Neural progenitor cell (in vitro differentiated cells): ENCODE measurements at regions not wholly inside any gene's neighbourhood (a gene's known extent, or its start where the extent isn't known, plus 50 kb on each side); places are given as distances from the start of the nearest gene placed in this dataset.
"Not testable (repeated sequence)": the region's sequence is repeated elsewhere in the genome, so short reads cannot be mapped to it uniquely, and the experiment has no call there.

Experiments
- DNase-seq: peaks from one replicate; pipeline ENCODE4 v3.0.0-alpha.2; 2016; ENCODE audit warnings: low spot score
- H2AFZ ChIP-seq: fragments of 200-600 bp; sonication (generic); replicated peaks from 2 replicates; pipeline ENCODE4 v1.6.1; 2016; ENCODE audit warnings: antibody characterized with exemption
- H3F3A ChIP-seq: fragments of 200-600 bp; sonication (generic); 2 replicates; pipeline ENCODE4 v1.6.1; 2016; ENCODE audit warnings: antibody characterized with exemption, low read depth
- H3K27ac ChIP-seq: fragments of 200-600 bp; sonication (generic); 2 replicates; pipeline ENCODE4 v1.5.1; 2016; ENCODE audit warnings: mild to moderate bottlenecking
- H3K27me3 ChIP-seq: fragments of 200-600 bp; sonication (generic); 2 replicates; pipeline ENCODE4 v1.6.1; 2016; ENCODE audit warnings: mild to moderate bottlenecking, moderate library complexity
- H3K36me3 ChIP-seq: fragments of 200-600 bp; sonication (generic); 2 replicates; pipeline ENCODE4 v1.5.1; 2016
- H3K4me1 ChIP-seq: fragments of 200-600 bp; sonication (generic); 2 replicates; pipeline ENCODE4 v1.6.1; 2016; ENCODE audit warnings: mixed run types
- H3K4me2 ChIP-seq: fragments of 200-600 bp; sonication (generic); 2 replicates; pipeline ENCODE4 v1.6.1; 2016
- H3K4me3 ChIP-seq: fragments of 200-600 bp; sonication (generic); 2 replicates; pipeline ENCODE4 v1.5.1; 2016
- H3K79me2 ChIP-seq: fragments of 200-600 bp; sonication (generic); 2 replicates; pipeline ENCODE4 v1.6.1; 2016; ENCODE audit warnings: low read depth
- H3K9ac ChIP-seq: fragments of 200-600 bp; sonication (generic); 2 replicates; pipeline ENCODE4 v1.6.1; 2016
- H3K9me3 ChIP-seq: fragments of 200-600 bp; sonication (generic); 2 replicates; pipeline ENCODE4 v1.5.1; 2016; ENCODE audit warnings: low read depth
- H4K20me1 ChIP-seq: fragments of 200-600 bp; sonication (generic); 2 replicates; pipeline ENCODE4 v1.6.1; 2016; ENCODE audit warnings: low read depth
- H3K27ac Mint-ChIP-seq: 3 replicates; pipeline ENCODE4 v1.8.0; 2021; ENCODE audit warnings: mixed read lengths
- H3K27me3 Mint-ChIP-seq: 2 replicates; pipeline ENCODE4 v1.8.0; 2022; ENCODE audit warnings: low read depth, mild to moderate bottlenecking, inconsistent platforms, moderate library complexity, mixed read lengths; ENCODE audit not compliant: insufficient read depth
- H3K36me3 Mint-ChIP-seq: 3 replicates; pipeline ENCODE4 v1.8.0; 2021; ENCODE audit warnings: mixed read lengths
- H3K4me1 Mint-ChIP-seq: 3 replicates; pipeline ENCODE4 v1.8.0; 2021; ENCODE audit warnings: mixed read lengths
- H3K4me3 Mint-ChIP-seq: 3 replicates; pipeline ENCODE4 v1.8.0; 2021; ENCODE audit warnings: mild to moderate bottlenecking, moderate library complexity, mixed read lengths
- H3K9me3 Mint-ChIP-seq: 3 replicates; pipeline ENCODE4 v1.8.0; 2020; ENCODE audit warnings: mixed read lengths
- CTCF ChIP-seq: fragments of 200-600 bp; sonication (generic); IDR thresholded peaks from 2 replicates; pipeline ENCODE4 v1.5.1; 2017; ENCODE audit warnings: antibody characterized with exemption, mild to moderate bottlenecking
- EZH2 ChIP-seq: fragments of 200-600 bp; sonication (generic); IDR thresholded peaks from 2 replicates; pipeline ENCODE4 v1.6.1; 2017; ENCODE audit warnings: antibody characterized with exemption, mild to moderate bottlenecking, moderate library complexity
- EZH2phosphoT487 ChIP-seq: fragments of 200-600 bp; sonication (generic); IDR thresholded peaks from 2 replicates; pipeline ENCODE4 v1.6.1; 2017; ENCODE audit warnings: antibody characterized with exemption

DNA sequence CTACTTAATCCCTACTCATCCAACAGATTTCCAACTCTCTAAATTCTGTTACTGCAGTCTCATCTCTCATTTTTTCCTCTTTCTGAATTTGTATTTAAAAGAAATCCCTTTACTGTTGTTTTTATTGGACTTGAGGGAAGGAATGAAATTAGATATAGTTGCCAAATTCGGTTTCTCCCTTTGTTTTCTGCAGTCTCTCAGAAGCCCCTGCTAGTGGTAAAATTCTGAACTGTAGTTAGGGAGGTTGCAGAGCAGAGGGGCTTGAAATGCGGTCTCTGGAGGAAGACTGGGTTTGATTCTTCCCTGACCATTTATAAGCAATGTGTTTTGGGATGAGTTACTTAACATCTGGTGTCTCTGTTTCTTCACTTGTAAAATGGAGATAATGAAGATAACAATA is 106.3 kb upstream of the TBX18 start:
- no peaks in the 10 kb centered on the region for H3K4me1 Mint-ChIP-seq
- Histone ChIP-seq H3K4me2 (no peak overlapping the region), H3K9me3 (no peaks in the 10 kb centered on the region), H3K9ac (no peak overlapping the region), H4K20me1 (no peaks in the 10 kb centered on the region), H3K36me3 (no peaks in the 10 kb centered on the region), H3K27ac (no peak overlapping the region), H3K4me1 (no peaks in the 10 kb centered on the region), H3K4me3 (no peak overlapping the region), H3K79me2 (no peaks in the 10 kb centered on the region), H3K27me3 (no peaks in the 10 kb centered on the region), H3F3A (no peaks in the 10 kb centered on the region), H2AFZ (no peak overlapping the region)
- no peak for TF ChIP-seq EZH2
- no peak for TF ChIP-seq EZH2phosphoT487
- TF ChIP-seq CTCF = peak; percentile 37
- H3K9me3 Mint-ChIP-seq = no peaks in the 10 kb centered on the region
- no peak for DNase-seq
- no peaks in the 10 kb centered on the region for H3K27me3 Mint-ChIP-seq
- H3K27ac Mint-ChIP-seq = no peak overlapping the region
- no peaks in the 10 kb centered on the region for H3K36me3 Mint-ChIP-seq
- H3K4me3 Mint-ChIP-seq = no peak overlapping the region

GRCh38 chr6:84868149-84868548 is 103.8 kb upstream of the TBX18 start:
- Histone ChIP-seq H3K36me3 (no peaks in the 10 kb centered on the region), H3K27ac (no peak overlapping the region), H3K4me1 (no peaks in the 10 kb centered on the region), H3K27me3 (no peaks in the 10 kb centered on the region), H3K9ac (no peak overlapping the region), H2AFZ (no peak overlapping the region), H4K20me1 (no peaks in the 10 kb centered on the region), H3K9me3 (no peaks in the 10 kb centered on the region), H3F3A (no peaks in the 10 kb centered on the region), H3K79me2 (no peaks in the 10 kb centered on the region), H3K4me2 (no peak overlapping the region), H3K4me3 (no peak overlapping the region)
- Mint-ChIP-seq H3K27me3 (no peaks in the 10 kb centered on the region), H3K36me3 (no peaks in the 10 kb centered on the region), H3K27ac (no peak overlapping the region), H3K4me3 (no peak overlapping the region), H3K9me3 (no peaks in the 10 kb centered on the region), H3K4me1 (no peaks in the 10 kb centered on the region)
- no peak for DNase-seq
- no peak for TF ChIP-seq EZH2
- no peak for TF ChIP-seq CTCF
- no peak for TF ChIP-seq EZH2phosphoT487

DNA sequence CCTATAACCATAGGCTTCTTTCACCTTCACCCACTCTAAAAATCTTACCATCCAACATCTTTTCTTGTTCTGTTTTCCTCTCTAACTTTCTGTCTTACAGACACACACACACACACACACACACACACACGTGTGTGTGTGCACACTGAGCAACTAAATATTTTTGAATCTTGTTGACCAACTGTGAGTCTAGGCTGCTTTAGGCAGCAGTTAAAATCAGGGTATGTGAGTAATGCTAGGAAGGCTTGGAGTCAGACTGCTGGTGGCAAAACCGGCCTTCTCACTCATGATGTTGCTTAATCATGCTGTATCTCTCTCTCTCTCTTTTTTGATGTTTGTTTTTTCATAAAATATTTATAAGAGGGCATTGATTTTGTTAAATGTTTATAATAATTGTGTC is 103.1 kb upstream of the TBX18 start:
- Histone ChIP-seq H3K27me3 (no peaks in the 10 kb centered on the region), H3K36me3 (no peaks in the 10 kb centered on the region), H3K79me2 (no peaks in the 10 kb centered on the region), H3K9ac (no peak overlapping the region), H3K4me3 (no peak overlapping the region), H3F3A (no peaks in the 10 kb centered on the region), H3K9me3 (no peaks in the 10 kb centered on the region), H2AFZ (no peak overlapping the region), H3K4me2 (no peak overlapping the region), H3K4me1 (no peaks in the 10 kb centered on the region), H4K20me1 (no peaks in the 10 kb centered on the region), H3K27ac (no peak overlapping the region)
- no peak for DNase-seq
- Mint-ChIP-seq H3K36me3 (no peaks in the 10 kb centered on the region), H3K27me3 (no peaks in the 10 kb centered on the region), H3K9me3 (no peaks in the 10 kb centered on the region), H3K4me3 (no peak overlapping the region), H3K4me1 (no peaks in the 10 kb centered on the region), H3K27ac (no peak overlapping the region)
- TF ChIP-seq CTCF (no peak), EZH2 (no peak), EZH2phosphoT487 (no peak)

DNA sequence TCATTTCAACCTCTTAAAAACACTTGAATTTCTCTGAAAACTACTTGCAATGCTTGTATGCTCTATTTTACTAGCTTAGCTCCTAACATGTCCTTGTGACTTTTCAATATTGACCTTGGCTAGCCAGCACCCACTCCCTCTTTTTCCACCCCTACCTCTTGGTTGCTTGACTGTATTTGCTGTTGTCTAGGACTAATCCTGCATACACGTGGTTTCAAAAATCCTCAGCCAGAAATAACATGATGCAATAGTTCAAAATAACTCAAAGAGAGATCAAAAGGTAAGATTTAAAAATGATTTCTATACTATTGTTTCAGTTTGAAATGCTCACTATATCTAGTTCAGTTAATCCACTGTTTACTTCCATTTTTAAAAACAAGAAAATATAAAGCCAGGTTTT is 102.3 kb upstream of the TBX18 start:
- Mint-ChIP-seq H3K4me1 (no peaks in the 10 kb centered on the region), H3K27me3 (no peaks in the 10 kb centered on the region), H3K36me3 (no peaks in the 10 kb centered on the region), H3K4me3 (no peak overlapping the region), H3K9me3 (no peaks in the 10 kb centered on the region), H3K27ac (no peak overlapping the region)
- Histone ChIP-seq H4K20me1 (no peaks in the 10 kb centered on the region), H3K36me3 (no peaks in the 10 kb centered on the region), H3K4me1 (no peaks in the 10 kb centered on the region), H3F3A (no peaks in the 10 kb centered on the region), H3K27me3 (no peaks in the 10 kb centered on the region), H3K9ac (no peak overlapping the region), H3K79me2 (no peaks in the 10 kb centered on the region), H2AFZ (no peak overlapping the region), H3K4me2 (no peak overlapping the region), H3K9me3 (no peaks in the 10 kb centered on the region), H3K4me3 (no peak overlapping the region), H3K27ac (no peak overlapping the region)
- TF ChIP-seq CTCF = no peak
- no peak for TF ChIP-seq EZH2phosphoT487
- TF ChIP-seq EZH2 = no peak
- no peak for DNase-seq

DNA sequence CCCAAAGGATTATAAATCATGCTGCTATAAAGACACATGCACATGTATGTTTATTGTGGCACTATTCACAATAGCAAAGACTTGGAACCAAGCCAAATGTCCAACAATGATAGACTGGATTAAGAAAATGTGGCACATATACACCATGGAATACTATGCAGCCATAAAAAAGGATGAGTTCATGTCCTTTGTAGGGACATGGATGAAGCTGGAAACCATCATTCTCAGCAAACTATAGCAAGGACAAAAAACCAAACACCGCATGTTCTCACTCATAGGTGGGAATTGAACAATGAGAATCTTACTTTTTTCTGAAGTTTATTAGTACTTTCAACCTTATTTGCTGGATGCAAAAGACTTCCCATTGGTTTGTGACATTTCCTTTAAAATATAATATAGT is 101.0 kb upstream of the TBX18 start:
- not testable (repeated sequence) for H3K4me1 Mint-ChIP-seq, H3K79me2 ChIP-seq, H3K9ac ChIP-seq, H3K36me3 Mint-ChIP-seq, H3K9me3 Mint-ChIP-seq, H3K4me3 ChIP-seq, H3K4me1 ChIP-seq, H4K20me1 ChIP-seq, H3K4me2 ChIP-seq, H3K9me3 ChIP-seq, H3K4me3 Mint-ChIP-seq, H3K27ac Mint-ChIP-seq, H3K36me3 ChIP-seq, H3K27me3 ChIP-seq, DNase-seq, H2AFZ ChIP-seq, H3K27ac ChIP-seq, H3K27me3 Mint-ChIP-seq, H3F3A ChIP-seq
